DND-41 (cell line): ENCODE measurements at regions not wholly inside any gene's neighbourhood (a gene's known extent, or its start where the extent isn't known, plus 50 kb on each side); places are given as distances from the start of the nearest gene placed in this dataset.

Experiments used
- CTCF ChIP-seq: IDR thresholded peaks from 2 replicates; pipeline ENCODE4 v1.5.1; 2012; ENCODE audit warnings: borderline replicate concordance, low read length, moderate library complexity, mild to moderate bottlenecking; ENCODE audit not compliant: poor library complexity, severe bottlenecking; ENCODE audit errors: extremely low read depth
- EZH2 ChIP-seq: IDR thresholded peaks from 3 replicates; pipeline ENCODE4 v1.6.1; 2012; ENCODE audit warnings: borderline replicate concordance, low read depth, mild to moderate bottlenecking, moderate library complexity, low read length, inconsistent platforms; ENCODE audit not compliant: severe bottlenecking

- TF ChIP-seq CTCF, result no peak
- TF ChIP-seq EZH2, result no peak
Measured at GRCh38 chr5:8013948-8014710, 145.2 kb downstream of the MTRR start.
